WTC11 (cell line): ENCODE measurements at regions not wholly inside any gene's neighbourhood (a gene's known extent, or its start where the extent isn't known, plus 50 kb on each side); places are given as distances from the start of the nearest gene placed in this dataset.
"Not testable (repeated sequence)": the region's sequence is repeated elsewhere in the genome, so short reads cannot be mapped to it uniquely, and the experiment has no call there.

Experiments
- CREB1 ChIP-seq: sonication (generic); formaldehyde crosslinking; IDR thresholded peaks from 2 replicates; pipeline ENCODE4 v1.8.0; 2023; ENCODE audit warnings: mild to moderate bottlenecking, missing genetic modification reagents
- CTCF ChIP-seq: fragments of 200-600 bp; IDR thresholded peaks from 2 replicates; pipeline ENCODE4 v1.8.0; 2022; ENCODE audit warnings: antibody characterized with exemption
- FOXP4 ChIP-seq: sonication (generic); formaldehyde crosslinking; IDR thresholded peaks from 2 replicates; pipeline ENCODE4 v1.8.0; 2022; ENCODE audit warnings: mild to moderate bottlenecking, missing genetic modification reagents
- MAX ChIP-seq: sonication (generic); formaldehyde crosslinking; IDR thresholded peaks from 2 replicates; pipeline ENCODE4 v1.8.0; 2022; ENCODE audit warnings: mild to moderate bottlenecking, missing genetic modification reagents
- PRDM15 ChIP-seq: sonication (generic); formaldehyde crosslinking; IDR thresholded peaks from 2 replicates; pipeline ENCODE4 v1.8.0; 2022; ENCODE audit warnings: missing genetic modification reagents
- USF1 ChIP-seq: sonication (generic); formaldehyde crosslinking; IDR thresholded peaks from 2 replicates; pipeline ENCODE4 v1.8.0; 2022; ENCODE audit warnings: mild to moderate bottlenecking, missing genetic modification reagents
- ZBTB43 ChIP-seq: sonication (generic); formaldehyde crosslinking; IDR thresholded peaks from 2 replicates; pipeline ENCODE4 v1.8.1; 2023; ENCODE audit warnings: mild to moderate bottlenecking, missing genetic modification reagents

- not testable (repeated sequence) for TF ChIP-seq MAX (CRISPR knock-in tag); CTCF; USF1 (CRISPR knock-in tag); CREB1 (CRISPR knock-in tag); ZBTB43 (CRISPR knock-in tag); FOXP4; PRDM15
These were observed 125.2 kb upstream of the CDIN1 start for GRCh38 chr15:36454244-36454643.
